ENCODE measurements at regions not wholly inside any gene's neighbourhood (a gene's known extent, or its start where the extent isn't known, plus 50 kb on each side); places are given as distances from the start of the nearest gene placed in this dataset.

DNA sequence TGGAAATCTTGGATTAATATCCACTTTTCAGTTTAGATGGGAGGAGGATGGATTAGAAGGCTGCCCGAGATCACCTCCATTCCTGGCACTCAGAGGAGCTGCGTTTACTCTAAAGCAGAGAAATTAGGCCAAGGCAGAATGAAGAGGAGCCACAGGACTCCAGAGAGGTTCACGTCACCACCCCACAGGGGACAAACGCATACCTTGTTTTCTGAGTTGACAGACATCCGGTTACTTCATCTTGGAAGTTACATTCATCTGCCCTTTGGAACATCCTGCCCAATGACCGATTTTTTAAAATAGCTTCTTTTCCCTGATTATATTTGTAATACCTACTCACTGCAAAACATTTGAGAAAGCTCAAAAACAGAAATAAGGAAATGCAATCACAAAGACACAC is 220.0 kb downstream of the SOX9 start:
- Histone ChIP-seq H3K27me3 (ENCODE audit: control insufficient read depth, insufficient read depth, low read length) (no peaks in the 10 kb centered on the region), H3K4me3 (ENCODE audit: low read depth, low read length) (no peak overlapping the region), H3K4me1 (ENCODE audit: control insufficient read depth, insufficient read depth, low read length) (peaks cover 26% of the 10 kb centered on the region), H3K9me3 (ENCODE audit: control insufficient read depth, insufficient read depth, low read depth, low read length) (no peaks in the 10 kb centered on the region), H3K36me3 (ENCODE audit: control insufficient read depth, insufficient read depth, low read length) (no peaks in the 10 kb centered on the region), H3K9ac (ENCODE audit: low read length) (no peak overlapping the region), H3K27ac (ENCODE audit: low read depth, low read length) (no peak overlapping the region)

GRCh38 chr17:72342061-72342460 is 221.2 kb downstream of the SOX9 start:
- Histone ChIP-seq H3K36me3 (ENCODE audit: control insufficient read depth, insufficient read depth, low read length) (no peaks in the 10 kb centered on the region), H3K9ac (ENCODE audit: low read length) (no peak overlapping the region), H3K27ac (ENCODE audit: low read depth, low read length) (no peak overlapping the region), H3K27me3 (ENCODE audit: control insufficient read depth, insufficient read depth, low read length) (no peaks in the 10 kb centered on the region), H3K9me3 (ENCODE audit: control insufficient read depth, insufficient read depth, low read depth, low read length) (no peaks in the 10 kb centered on the region), H3K4me1 (ENCODE audit: control insufficient read depth, insufficient read depth, low read length) (peaks cover 19% of the 10 kb centered on the region; the same call in 1 of the 2 replicates), H3K4me3 (ENCODE audit: low read depth, low read length) (no peak overlapping the region)

DNA sequence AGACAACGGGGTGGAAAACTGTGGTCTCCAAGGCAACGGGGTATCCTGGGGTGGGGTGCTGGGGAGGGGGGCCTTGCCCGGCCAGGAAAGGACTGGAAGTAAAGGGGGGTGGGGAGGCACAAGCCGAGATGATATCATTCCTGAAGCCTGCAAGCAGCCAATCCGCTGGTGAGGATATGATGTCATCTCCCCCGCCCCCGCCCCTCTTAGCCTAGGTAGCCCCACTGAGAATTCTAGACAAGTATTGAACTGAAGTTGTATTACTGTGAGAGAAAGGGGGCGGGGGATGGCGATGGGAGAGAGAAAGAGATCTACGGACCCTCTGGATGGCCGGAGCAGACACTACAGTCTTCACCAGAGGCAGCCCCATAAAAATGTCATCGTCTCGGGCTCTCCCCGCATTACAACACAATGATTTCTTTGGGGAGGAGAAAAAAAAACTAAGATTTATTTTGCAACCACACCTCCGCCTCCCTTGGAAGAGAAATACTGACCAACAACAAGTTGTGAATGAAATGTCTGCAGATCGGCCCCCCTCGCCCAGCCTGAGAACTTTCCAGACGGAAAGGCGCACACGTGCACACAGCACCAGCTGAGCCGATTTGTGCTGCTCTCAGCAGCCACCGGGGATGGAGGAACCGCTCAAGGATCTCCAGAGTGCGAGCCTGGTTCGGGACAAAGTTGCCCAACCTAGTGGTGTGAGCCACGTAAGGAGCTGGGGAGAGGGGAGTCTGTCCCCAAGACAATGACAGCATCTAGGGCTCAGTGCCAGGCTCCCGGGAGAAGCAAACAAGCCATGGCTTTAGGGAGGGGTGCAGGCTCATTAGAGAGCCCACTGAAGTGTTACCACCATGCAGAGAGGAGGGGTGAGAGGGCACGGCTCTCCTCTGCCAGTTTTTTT is 222.1 kb downstream of the SOX9 start:
- peaks cover 19% of the 10 kb centered on the region; the same call in 1 of the 2 replicates for H3K4me1 ChIP-seq (ENCODE audit: control insufficient read depth, insufficient read depth, low read length)
- H3K4me3 ChIP-seq (ENCODE audit: low read depth, low read length): no peak overlapping the region
- H3K27me3 ChIP-seq (ENCODE audit: control insufficient read depth, insufficient read depth, low read length): no peaks in the 10 kb centered on the region
- H3K9me3 ChIP-seq (ENCODE audit: control insufficient read depth, insufficient read depth, low read depth, low read length): no peaks in the 10 kb centered on the region
- no peak overlapping the region for H3K27ac ChIP-seq (ENCODE audit: low read depth, low read length)
- H3K36me3 ChIP-seq (ENCODE audit: control insufficient read depth, insufficient read depth, low read length): no peaks in the 10 kb centered on the region
- no peak overlapping the region for H3K9ac ChIP-seq (ENCODE audit: low read length)

DNA sequence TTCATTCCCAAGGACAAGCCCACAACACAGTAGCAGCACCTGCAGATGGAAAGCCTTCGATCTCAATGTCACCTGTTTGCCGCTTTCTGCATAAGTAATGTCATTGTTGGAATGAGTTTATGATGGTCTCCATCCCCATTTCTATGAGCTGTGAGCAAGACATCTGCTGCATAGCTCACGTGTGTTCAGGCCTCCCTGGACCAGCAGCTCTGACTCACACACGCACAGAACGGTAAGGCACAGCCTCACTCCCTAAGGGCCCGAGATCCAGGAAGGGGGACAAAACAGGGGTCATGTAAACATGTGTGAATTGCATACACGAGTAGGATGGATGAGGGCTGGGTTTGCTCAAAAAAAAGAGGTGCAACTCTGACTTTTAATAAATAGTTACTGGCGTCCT is 223.1 kb downstream of the SOX9 start:
- H3K27me3 ChIP-seq (ENCODE audit: control insufficient read depth, insufficient read depth, low read length): no peaks in the 10 kb centered on the region
- H3K9me3 ChIP-seq (ENCODE audit: control insufficient read depth, insufficient read depth, low read depth, low read length): no peaks in the 10 kb centered on the region
- H3K4me1 ChIP-seq (ENCODE audit: control insufficient read depth, insufficient read depth, low read length): peaks cover 12% of the 10 kb centered on the region; the same call in 1 of the 2 replicates
- H3K9ac ChIP-seq (ENCODE audit: low read length): no peak overlapping the region
- H3K36me3 ChIP-seq (ENCODE audit: control insufficient read depth, insufficient read depth, low read length): no peaks in the 10 kb centered on the region
- H3K27ac ChIP-seq (ENCODE audit: low read depth, low read length): no peak overlapping the region
- no peak overlapping the region for H3K4me3 ChIP-seq (ENCODE audit: low read depth, low read length)

DNA sequence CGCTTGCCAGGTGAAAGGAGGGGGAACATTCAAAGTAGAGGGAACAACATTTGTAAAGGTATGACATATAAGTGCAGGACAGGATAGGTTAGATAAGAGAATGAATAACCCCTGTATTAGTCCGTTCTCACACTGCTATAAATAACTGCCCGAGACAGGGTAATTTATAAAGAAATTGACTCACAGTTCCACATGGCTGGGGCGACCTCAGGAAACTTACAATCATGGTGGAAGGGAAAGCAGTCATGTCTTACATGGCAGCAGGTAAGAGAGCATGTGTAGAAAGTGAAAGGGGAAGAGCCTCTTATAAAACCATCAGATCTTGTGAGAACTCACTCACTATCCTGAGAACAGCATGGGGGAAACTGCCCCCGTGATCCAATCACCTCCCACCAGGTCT is 223.8 kb downstream of the SOX9 start:
- H3K4me3 ChIP-seq (ENCODE audit: low read depth, low read length): no peak overlapping the region
- no peak overlapping the region for H3K9ac ChIP-seq (ENCODE audit: low read length)
- no peaks in the 10 kb centered on the region for H3K36me3 ChIP-seq (ENCODE audit: control insufficient read depth, insufficient read depth, low read length)
- no peaks in the 10 kb centered on the region for H3K27me3 ChIP-seq (ENCODE audit: control insufficient read depth, insufficient read depth, low read length)
- H3K4me1 ChIP-seq (ENCODE audit: control insufficient read depth, insufficient read depth, low read length): peaks cover 5% of the 10 kb centered on the region; the same call in 1 of the 2 replicates
- no peaks in the 10 kb centered on the region for H3K9me3 ChIP-seq (ENCODE audit: control insufficient read depth, insufficient read depth, low read depth, low read length)
- no peak overlapping the region for H3K27ac ChIP-seq (ENCODE audit: low read depth, low read length)

GRCh38 chr17:72345088-72345487 is 224.3 kb downstream of the SOX9 start:
- Histone ChIP-seq H3K27ac (ENCODE audit: low read depth, low read length) (no peak overlapping the region), H3K36me3 (ENCODE audit: control insufficient read depth, insufficient read depth, low read length) (no peaks in the 10 kb centered on the region), H3K9me3 (ENCODE audit: control insufficient read depth, insufficient read depth, low read depth, low read length) (no peaks in the 10 kb centered on the region), H3K27me3 (ENCODE audit: control insufficient read depth, insufficient read depth, low read length) (no peaks in the 10 kb centered on the region), H3K4me1 (ENCODE audit: control insufficient read depth, insufficient read depth, low read length) (peaks cover 5% of the 10 kb centered on the region; the same call in 1 of the 2 replicates), H3K4me3 (ENCODE audit: low read depth, low read length) (no peak overlapping the region), H3K9ac (ENCODE audit: low read length) (no peak overlapping the region)

DNA sequence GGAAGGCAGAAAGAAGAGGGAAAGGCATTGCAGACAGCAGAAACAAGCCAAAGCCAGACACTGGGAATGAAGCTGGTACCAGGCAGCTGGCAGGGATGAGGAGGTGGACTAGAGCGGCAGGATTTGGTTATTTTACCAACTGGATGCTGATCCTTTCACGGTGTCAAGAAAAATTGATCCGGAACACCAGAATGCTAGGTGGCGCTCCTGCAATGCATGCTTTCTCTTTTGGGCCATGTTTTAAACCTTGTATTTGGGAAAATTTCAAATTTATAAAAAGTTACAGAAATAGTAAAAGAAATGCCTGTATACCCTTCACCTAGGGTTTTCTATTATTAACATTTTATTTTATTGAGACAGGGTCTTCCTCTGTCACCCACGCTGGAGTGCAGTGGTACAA is 224.7 kb downstream of the SOX9 start:
- Histone ChIP-seq H3K4me1 (ENCODE audit: control insufficient read depth, insufficient read depth, low read length) (peaks cover 5% of the 10 kb centered on the region; the same call in 1 of the 2 replicates), H3K27ac (ENCODE audit: low read depth, low read length) (no peak overlapping the region), H3K4me3 (ENCODE audit: low read depth, low read length) (no peak overlapping the region), H3K9me3 (ENCODE audit: control insufficient read depth, insufficient read depth, low read depth, low read length) (no peaks in the 10 kb centered on the region), H3K9ac (ENCODE audit: low read length) (no peak overlapping the region), H3K27me3 (ENCODE audit: control insufficient read depth, insufficient read depth, low read length) (no peaks in the 10 kb centered on the region), H3K36me3 (ENCODE audit: control insufficient read depth, insufficient read depth, low read length) (no peaks in the 10 kb centered on the region)

DNA sequence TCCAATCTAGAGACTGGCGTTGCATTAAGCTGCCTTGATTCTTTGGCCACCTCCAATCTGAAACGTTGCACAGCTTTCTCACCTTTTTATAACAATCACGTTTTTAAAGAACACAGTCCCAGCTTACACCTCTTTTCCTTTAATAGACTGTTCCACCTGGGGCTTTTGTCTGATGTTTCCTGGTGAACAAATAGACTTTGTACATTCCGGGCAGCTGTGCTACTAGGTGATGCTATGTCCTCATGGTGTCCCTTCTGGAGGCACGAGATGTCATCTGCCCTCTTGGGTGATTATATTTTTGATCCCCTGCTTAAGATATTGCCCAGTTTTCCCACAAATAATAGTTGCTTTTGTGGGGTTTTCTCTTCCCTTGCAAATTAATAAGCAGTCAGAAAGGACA is 225.5 kb downstream of the SOX9 start:
- peaks cover 5% of the 10 kb centered on the region; the same call in 1 of the 2 replicates for H3K4me1 ChIP-seq (ENCODE audit: control insufficient read depth, insufficient read depth, low read length)
- no peak overlapping the region for H3K27ac ChIP-seq (ENCODE audit: low read depth, low read length)
- no peaks in the 10 kb centered on the region for H3K27me3 ChIP-seq (ENCODE audit: control insufficient read depth, insufficient read depth, low read length)
- no peak overlapping the region for H3K4me3 ChIP-seq (ENCODE audit: low read depth, low read length)
- no peak overlapping the region for H3K9ac ChIP-seq (ENCODE audit: low read length)
- H3K36me3 ChIP-seq (ENCODE audit: control insufficient read depth, insufficient read depth, low read length): no peaks in the 10 kb centered on the region
- H3K9me3 ChIP-seq (ENCODE audit: control insufficient read depth, insufficient read depth, low read depth, low read length): no peaks in the 10 kb centered on the region

- Histone ChIP-seq H3K4me1 (ENCODE audit: control insufficient read depth, insufficient read depth, low read length) (0 out of 2 replicates have a peak, but pooled peaks cover 8% of the 10 kb centered on the region), H3K27me3 (ENCODE audit: control insufficient read depth, insufficient read depth, low read length) (no peaks in the 10 kb centered on the region), H3K9me3 (ENCODE audit: control insufficient read depth, insufficient read depth, low read depth, low read length) (peaks cover 2% of the 10 kb centered on the region; the same call in 1 of the 2 replicates), H3K9ac (ENCODE audit: low read length) (no peak overlapping the region), H3K4me3 (ENCODE audit: low read depth, low read length) (no peak overlapping the region), H3K27ac (ENCODE audit: low read depth, low read length) (no peak overlapping the region), H3K36me3 (ENCODE audit: control insufficient read depth, insufficient read depth, low read length) (no peaks in the 10 kb centered on the region)
Observed at GRCh38 chr17:72349011-72349410, 228.2 kb downstream of the SOX9 start.

- Histone ChIP-seq H3K4me1 (ENCODE audit: control insufficient read depth, insufficient read depth, low read length) (0 out of 2 replicates have a peak, but pooled peaks cover 8% of the 10 kb centered on the region), H3K9me3 (ENCODE audit: control insufficient read depth, insufficient read depth, low read depth, low read length) (peaks cover 5% of the 10 kb centered on the region; the same call in 1 of the 2 replicates), H3K27me3 (ENCODE audit: control insufficient read depth, insufficient read depth, low read length) (no peaks in the 10 kb centered on the region), H3K27ac (ENCODE audit: low read depth, low read length) (no peak overlapping the region), H3K4me3 (ENCODE audit: low read depth, low read length) (no peak overlapping the region), H3K36me3 (ENCODE audit: control insufficient read depth, insufficient read depth, low read length) (no peaks in the 10 kb centered on the region), H3K9ac (ENCODE audit: low read length) (no peak overlapping the region)
Observed at GRCh38 chr17:72349491-72349995, 228.7 kb downstream of the SOX9 start.

- Histone ChIP-seq H3K9ac (ENCODE audit: low read length) (no peak overlapping the region), H3K4me1 (ENCODE audit: control insufficient read depth, insufficient read depth, low read length) (0 out of 2 replicates have a peak, but pooled peaks cover 8% of the 10 kb centered on the region), H3K4me3 (ENCODE audit: low read depth, low read length) (no peak overlapping the region), H3K27ac (ENCODE audit: low read depth, low read length) (no peak overlapping the region), H3K27me3 (ENCODE audit: control insufficient read depth, insufficient read depth, low read length) (no peaks in the 10 kb centered on the region), H3K36me3 (ENCODE audit: control insufficient read depth, insufficient read depth, low read length) (no peaks in the 10 kb centered on the region), H3K9me3 (ENCODE audit: control insufficient read depth, insufficient read depth, low read depth, low read length) (peaks cover 5% of the 10 kb centered on the region; the same call in 1 of the 2 replicates)
Observed at GRCh38 chr17:72350073-72350472, 229.3 kb downstream of the SOX9 start.

All from HUES6 (cell line).